CD4-positive, CD25-positive, alpha-beta regulatory T cell (primary cell): ENCODE measurements at regions not wholly inside any gene's neighbourhood (a gene's known extent, or its start where the extent isn't known, plus 50 kb on each side); places are given as distances from the start of the nearest gene placed in this dataset.

Source experiments
- ATAC-seq, 2 donors: fragments of 150-1000 bp; cut with Tn5 transposase; one replicate each; pipeline ENCODE4 v1.10.0; 2021; ENCODE audit warnings: low read depth in 2 of 2, moderate number of reproducible peaks in 2 of 2, moderate library complexity in 1 of 2
- DNase-seq, 3 donors: peaks; one replicate each; pipeline versions ENCODE4 v3.0.0 to v3.0.0-alpha.2; 2012 to 2022; ENCODE audit warnings: mixed read lengths in 1 of 3
- H3K27ac ChIP-seq: one replicate; pipeline ENCODE4 v1.7.0; 2013; ENCODE audit warnings: mild to moderate bottlenecking, low read length; ENCODE audit not compliant: insufficient read depth, poor library complexity, severe bottlenecking
- H3K27me3 ChIP-seq: one replicate; pipeline ENCODE4 v1.7.0; 2013; ENCODE audit warnings: low read length; ENCODE audit not compliant: control insufficient read depth, insufficient read depth
- H3K36me3 ChIP-seq: one replicate; pipeline ENCODE4 v1.7.0; 2013; ENCODE audit warnings: mild to moderate bottlenecking, low read length, moderate library complexity; ENCODE audit not compliant: control insufficient read depth, insufficient read depth
- H3K4me1 ChIP-seq: 2 replicates; pipeline ENCODE4 v1.7.0; 2013; ENCODE audit warnings: mild to moderate bottlenecking, low read length; ENCODE audit not compliant: insufficient read depth, control insufficient read depth, poor library complexity, severe bottlenecking
- H3K4me3 ChIP-seq: one replicate; pipeline ENCODE4 v1.7.0; 2013; ENCODE audit warnings: low read depth, mild to moderate bottlenecking, low read length, moderate library complexity
- H3K9me3 ChIP-seq, 2 experiments: 1 replicate in 1 of 2; 2 replicates in 1 of 2; pipeline ENCODE4 v1.7.0; 2013; ENCODE audit warnings: low read length in 2 of 2, mild to moderate bottlenecking in 1 of 2, moderate library complexity in 1 of 2; ENCODE audit not compliant: control insufficient read depth in 2 of 2
- H3K27ac Mint-ChIP-seq, 3 donors: one replicate each; pipeline ENCODE4 v1.8.0; 2020 to 2022; ENCODE audit warnings: mild to moderate bottlenecking in 3 of 3, mixed read lengths in 3 of 3, moderate library complexity in 2 of 3
- H3K27me3 Mint-ChIP-seq: one replicate; pipeline ENCODE4 v1.8.0; 2022; ENCODE audit warnings: mild to moderate bottlenecking, mixed read lengths
- H3K36me3 Mint-ChIP-seq: one replicate; pipeline ENCODE4 v1.8.0; 2020; ENCODE audit warnings: mixed read lengths
- H3K4me1 Mint-ChIP-seq, 4 donors: one replicate each; pipeline ENCODE4 v1.8.0; 2020 to 2022; ENCODE audit warnings: mixed read lengths in 4 of 4, mild to moderate bottlenecking in 1 of 4
- H3K4me3 Mint-ChIP-seq, 4 donors: one replicate each; pipeline ENCODE4 v1.8.0; 2020 to 2022; ENCODE audit warnings: mild to moderate bottlenecking in 4 of 4, mixed read lengths in 4 of 4, moderate library complexity in 3 of 4
- H3K9me3 Mint-ChIP-seq, 7 donors: one replicate each; pipeline ENCODE4 v1.8.0; 2020 to 2022; ENCODE audit warnings: mixed read lengths in 7 of 7, mild to moderate bottlenecking in 3 of 7, moderate library complexity in 2 of 7

DNA sequence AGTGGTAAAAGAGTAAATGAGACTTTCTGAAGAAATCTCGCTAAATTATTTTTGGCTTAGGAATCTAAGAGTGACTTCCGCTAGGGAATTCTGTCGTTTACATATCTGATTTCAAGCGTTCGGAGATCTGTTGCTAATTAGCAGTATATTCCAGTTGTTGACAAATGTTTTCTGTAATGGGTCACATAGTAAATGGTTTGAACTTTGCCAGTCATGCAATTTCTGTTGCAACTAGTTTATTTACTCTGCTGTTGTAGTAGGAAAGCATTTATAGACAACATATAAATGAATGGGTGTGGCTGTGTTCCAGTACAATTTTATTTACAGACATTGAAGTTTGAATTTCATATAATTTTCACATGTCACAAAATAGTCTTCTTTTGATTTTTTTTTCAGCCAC, 57.4 kb upstream of the JAK2 start:
- H3K36me3 ChIP-seq: no peaks in the 10 kb centered on the region
- no peaks in the 10 kb centered on the region for H3K27me3 ChIP-seq
- H3K4me1 Mint-ChIP-seq: peaks cover 0 to 5% (median 1%) of the 10 kb centered on the region in 4 donors
- H3K27ac ChIP-seq: no peak overlapping the region
- peaks cover 8% of the 10 kb centered on the region for H3K36me3 Mint-ChIP-seq
- H3K4me3 Mint-ChIP-seq: no peak overlapping the region
- H3K27me3 Mint-ChIP-seq: no peaks in the 10 kb centered on the region
- H3K27ac Mint-ChIP-seq: no peak overlapping the region
- H3K9me3 Mint-ChIP-seq: peaks cover 0 to 2% (median 0%) of the 10 kb centered on the region in 7 donors
- no peaks in the 10 kb centered on the region for H3K9me3 ChIP-seq
- ATAC-seq (no peak), DNase-seq (no peak)
- no peak overlapping the region for H3K4me3 ChIP-seq
- no peaks in the 10 kb centered on the region for H3K4me1 ChIP-seq

DNA sequence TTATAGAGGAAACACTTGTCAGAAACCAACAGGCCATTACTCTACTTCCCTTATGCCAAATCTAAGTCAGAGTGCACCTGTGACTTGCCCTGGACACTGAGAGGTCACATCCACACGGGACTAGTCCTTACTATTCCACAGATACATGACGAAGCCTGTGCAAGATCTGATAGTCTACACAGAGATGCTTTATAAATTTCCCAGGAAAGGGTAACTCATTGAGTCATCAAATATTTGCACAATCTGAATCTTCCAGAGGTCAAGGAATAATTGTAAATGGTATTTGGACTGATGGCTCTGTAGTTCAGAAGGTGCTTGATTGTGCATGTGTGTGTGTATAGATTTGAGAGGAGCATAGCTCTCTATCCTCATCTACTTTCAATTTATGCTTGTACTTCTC, 55.2 kb upstream of the JAK2 start:
- H3K9me3 Mint-ChIP-seq: peaks cover 0 to 1% (median 0%) of the 10 kb centered on the region in 7 donors
- Histone ChIP-seq H3K9me3 (no peaks in the 10 kb centered on the region), H3K36me3 (no peaks in the 10 kb centered on the region), H3K27ac (no peak overlapping the region), H3K4me1 (no peaks in the 10 kb centered on the region), H3K4me3 (no peak overlapping the region), H3K27me3 (no peaks in the 10 kb centered on the region)
- H3K27me3 Mint-ChIP-seq: no peaks in the 10 kb centered on the region
- no peak overlapping the region for H3K27ac Mint-ChIP-seq
- no peaks in the 10 kb centered on the region for H3K4me1 Mint-ChIP-seq
- H3K36me3 Mint-ChIP-seq: peaks cover 8% of the 10 kb centered on the region
- no peak for ATAC-seq
- no peak overlapping the region for H3K4me3 Mint-ChIP-seq
- no peak for DNase-seq

DNA sequence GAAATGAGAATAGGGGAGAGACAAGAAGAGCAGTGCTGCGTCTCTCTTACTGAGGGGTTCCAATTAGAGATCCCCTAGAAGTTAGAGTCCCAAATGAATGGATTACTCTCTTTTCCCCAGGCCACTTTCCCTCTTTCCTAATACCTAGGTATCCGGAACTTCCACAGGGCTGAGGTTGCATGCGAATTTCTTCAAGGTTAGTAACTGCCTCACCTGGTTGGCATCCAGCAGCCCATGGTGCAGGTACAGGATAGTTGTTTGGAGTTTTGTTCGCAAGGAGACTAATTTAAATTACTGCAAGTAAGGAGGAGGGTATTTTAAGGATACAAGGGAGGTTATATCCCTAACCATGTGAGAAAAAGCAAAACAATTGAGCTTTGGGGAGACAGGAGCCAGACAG, 52.4 kb upstream of the JAK2 start:
- H3K27me3 ChIP-seq: no peaks in the 10 kb centered on the region

DNA sequence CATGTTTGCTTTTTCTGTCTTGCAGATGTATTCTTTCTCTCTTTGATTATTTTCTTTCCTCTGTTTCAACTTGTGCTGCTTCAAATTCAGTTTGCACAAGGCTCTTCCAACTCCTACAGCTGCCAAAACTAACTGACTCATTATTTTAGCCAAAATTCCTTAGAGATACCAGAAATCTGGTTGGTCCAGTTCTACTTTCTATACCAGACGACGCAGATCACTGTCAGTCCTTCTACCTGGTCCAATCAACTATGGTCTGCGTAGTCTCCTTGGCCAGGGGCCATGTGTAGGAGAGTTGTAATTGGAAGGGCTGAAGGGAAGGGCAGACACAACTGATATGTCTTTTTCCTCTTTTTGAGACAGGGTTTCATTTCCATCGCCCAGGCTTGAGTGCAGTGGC, 51.9 kb upstream of the JAK2 start:
- DNase-seq: no peak
- H3K4me3 Mint-ChIP-seq: no peak overlapping the region
- H3K9me3 ChIP-seq: no peaks in the 10 kb centered on the region
- no peaks in the 10 kb centered on the region for H3K27me3 Mint-ChIP-seq
- H3K4me1 ChIP-seq: peaks cover 15% of the 10 kb centered on the region
- H3K36me3 ChIP-seq: no peaks in the 10 kb centered on the region
- H3K27me3 ChIP-seq: no peaks in the 10 kb centered on the region
- peaks cover 8% of the 10 kb centered on the region for H3K36me3 Mint-ChIP-seq
- no peak overlapping the region for H3K27ac ChIP-seq
- peaks cover 12 to 24% (median 18%) of the 10 kb centered on the region in 4 donors for H3K4me1 Mint-ChIP-seq
- ATAC-seq: no peak
- no peak overlapping the region for H3K27ac Mint-ChIP-seq
- peaks cover 0 to under 1% (median 0%) of the 10 kb centered on the region in 7 donors for H3K9me3 Mint-ChIP-seq
- H3K4me3 ChIP-seq: no peak overlapping the region

More for the DNA sequence above, 52.4 kb upstream of the JAK2 start:
- Mint-ChIP-seq H3K4me1 (peaks cover 11 to 21% (median 16%) of the 10 kb centered on the region in 4 donors), H3K27me3 (no peaks in the 10 kb centered on the region), H3K4me3 (no peak overlapping the region), H3K27ac (no peak overlapping the region), H3K36me3 (peaks cover 8% of the 10 kb centered on the region), H3K9me3 (no peaks in the 10 kb centered on the region)
- Histone ChIP-seq H3K27ac (no peak overlapping the region), H3K9me3 (no peaks in the 10 kb centered on the region), H3K4me1 (peaks cover 15% of the 10 kb centered on the region), H3K4me3 (no peak overlapping the region), H3K36me3 (no peaks in the 10 kb centered on the region)
- no peak for DNase-seq
- ATAC-seq: no peak

DNA sequence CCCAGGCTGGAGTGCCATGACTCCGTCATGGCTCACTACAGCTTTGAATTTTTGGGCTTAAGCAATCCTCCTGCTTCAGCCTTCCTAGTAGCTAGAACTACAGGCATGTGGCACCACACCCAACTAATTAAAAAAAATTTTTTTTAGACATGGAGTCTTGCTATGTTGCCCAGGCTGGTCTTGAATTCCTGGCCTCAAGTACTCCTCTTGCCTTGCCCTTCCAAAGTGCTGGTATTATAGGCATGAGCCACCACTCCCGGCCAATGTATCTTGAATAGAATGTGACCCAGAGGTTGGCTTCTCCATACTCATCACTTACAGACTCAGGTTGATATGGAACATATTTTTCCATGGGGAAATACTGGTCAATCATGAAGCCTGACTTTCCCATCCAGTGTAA, 51.2 kb upstream of the JAK2 start:
- H3K36me3 Mint-ChIP-seq: peaks cover 8% of the 10 kb centered on the region
- H3K27ac Mint-ChIP-seq: no peak overlapping the region
- ATAC-seq (no peak), DNase-seq (no peak)
- peaks cover 17 to 30% (median 22%) of the 10 kb centered on the region in 4 donors for H3K4me1 Mint-ChIP-seq
- Histone ChIP-seq H3K9me3 (no peaks in the 10 kb centered on the region), H3K27ac (no peak overlapping the region), H3K36me3 (no peaks in the 10 kb centered on the region), H3K4me1 (peaks cover 15% of the 10 kb centered on the region), H3K4me3 (no peak overlapping the region), H3K27me3 (no peaks in the 10 kb centered on the region)
- no peak overlapping the region for H3K4me3 Mint-ChIP-seq
- H3K9me3 Mint-ChIP-seq: peaks cover 0 to 3% (median 0%) of the 10 kb centered on the region in 7 donors
- H3K27me3 Mint-ChIP-seq: no peaks in the 10 kb centered on the region

DNA sequence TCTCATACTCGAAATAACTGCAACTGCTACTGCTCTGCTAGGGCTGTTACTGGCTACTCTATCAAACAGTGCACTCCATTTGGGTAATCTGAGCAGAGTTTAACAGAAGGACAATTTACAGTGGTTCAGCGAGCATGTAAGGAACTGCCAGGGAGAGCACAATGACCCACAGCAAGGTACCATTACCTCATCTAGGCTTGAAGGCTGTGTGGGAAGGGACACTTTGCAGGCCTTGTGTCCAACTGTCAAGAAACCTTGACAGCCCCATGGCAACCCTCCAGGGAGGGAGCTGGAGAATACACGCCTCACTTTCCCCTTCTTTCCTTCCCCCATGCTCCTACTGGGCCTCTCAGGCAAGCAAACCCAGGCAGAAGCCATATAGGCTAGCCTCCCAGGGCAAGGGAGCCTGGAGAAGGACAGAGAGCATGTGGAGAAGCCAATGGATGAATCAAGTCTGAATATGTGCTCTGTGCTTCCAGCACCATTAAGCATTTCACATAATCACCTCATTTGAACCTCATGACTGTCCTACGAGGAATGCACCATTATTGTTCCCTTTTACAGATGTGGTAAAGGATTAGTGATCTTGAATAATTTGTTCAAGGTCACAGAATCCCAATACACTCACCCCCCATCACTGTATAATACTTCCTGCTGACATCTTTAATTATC, 49.9 kb upstream of the JAK2 start:
- Histone ChIP-seq H3K4me3 (no peak overlapping the region), H3K36me3 (no peaks in the 10 kb centered on the region), H3K27me3 (no peaks in the 10 kb centered on the region), H3K4me1 (peaks cover 15% of the 10 kb centered on the region), H3K27ac (no peak overlapping the region), H3K9me3 (no peaks in the 10 kb centered on the region)
- Mint-ChIP-seq H3K27me3 (no peaks in the 10 kb centered on the region), H3K4me1 (peaks cover 18 to 33% (median 28%) of the 10 kb centered on the region in 4 donors), H3K4me3 (no peak overlapping the region), H3K9me3 (peaks cover 0 to 3% (median 0%) of the 10 kb centered on the region in 7 donors), H3K27ac (no peak overlapping the region), H3K36me3 (peaks cover 5% of the 10 kb centered on the region)
- DNase-seq (no peak), ATAC-seq (no peak)
